Right atrium auricular region (tissue), 2 donors: ENCODE measurements at regions not wholly inside any gene's neighbourhood (a gene's known extent, or its start where the extent isn't known, plus 50 kb on each side); places are given as distances from the start of the nearest gene placed in this dataset.
"Not testable (repeated sequence)": the region's sequence is repeated elsewhere in the genome, so short reads cannot be mapped to it uniquely, and the experiment has no call there.

Source experiments
- DNase-seq: peaks from one replicate; pipeline ENCODE4 v3.0.0-alpha.2; 2019; ENCODE audit warnings: low spot score
- H3K27ac ChIP-seq, 2 donors: fragments of 200-600 bp; sonication (generic); 1 replicate in 1 of 2; 2 replicates in 1 of 2; pipeline ENCODE4 v1.5.1; 2016 to 2019
- H3K27me3 ChIP-seq, 2 donors: fragments of 200-600 bp; sonication (generic); one replicate each; pipeline versions ENCODE4 v1.5.1 to v1.6.0; 2017 to 2019
- H3K36me3 ChIP-seq: fragments of 200-600 bp; sonication (generic); one replicate; pipeline ENCODE4 v1.5.1; 2016
- H3K4me1 ChIP-seq, 2 donors: fragments of 200-600 bp; sonication (generic); one replicate each; pipeline versions ENCODE4 v1.5.1 to v1.6.0; 2017 to 2019
- H3K4me3 ChIP-seq, 2 donors: fragments of 200-600 bp; sonication (generic); 1 replicate in 1 of 2; 2 replicates in 1 of 2; pipeline ENCODE4 v1.5.1; 2017 to 2019; ENCODE audit warnings: mild to moderate bottlenecking in 1 of 2, moderate library complexity in 1 of 2
- H3K9me3 ChIP-seq, 2 donors: fragments of 200-600 bp; sonication (generic); one replicate each; pipeline ENCODE4 v1.5.1; 2019
- CTCF ChIP-seq, 2 donors: fragments of 200-600 bp; sonication (generic); IDR thresholded peaks; one replicate each; pipeline ENCODE4 v1.5.1; 2019; ENCODE audit warnings: antibody characterized with exemption in 2 of 2

- no peaks in the 10 kb centered on the region for H3K27me3 ChIP-seq
- no peaks in the 10 kb centered on the region for H3K4me1 ChIP-seq
- no peak overlapping the region for H3K27ac ChIP-seq
- no peaks in the 10 kb centered on the region for H3K9me3 ChIP-seq
- H3K36me3 ChIP-seq: no peaks in the 10 kb centered on the region
- no peak for TF ChIP-seq CTCF (IDR thresholded peaks at IDR 0.05)
- DNase-seq: no peak
- no peak overlapping the region for H3K4me3 ChIP-seq
Observed at GRCh38 chr22:22697377-22698117, 53.1 kb downstream of the GGTLC2 start.

- TF ChIP-seq CTCF (IDR thresholded peaks at IDR 0.05): no peak
- no peaks in the 10 kb centered on the region for H3K4me1 ChIP-seq
- DNase-seq: no peak
- no peak overlapping the region for H3K27ac ChIP-seq
- no peaks in the 10 kb centered on the region for H3K36me3 ChIP-seq
- H3K9me3 ChIP-seq: no peaks in the 10 kb centered on the region
- H3K4me3 ChIP-seq: no peak overlapping the region
- H3K27me3 ChIP-seq: no peaks in the 10 kb centered on the region
Observed at GRCh38 chr22:22698263-22698750, 53.9 kb downstream of the GGTLC2 start.

DNA sequence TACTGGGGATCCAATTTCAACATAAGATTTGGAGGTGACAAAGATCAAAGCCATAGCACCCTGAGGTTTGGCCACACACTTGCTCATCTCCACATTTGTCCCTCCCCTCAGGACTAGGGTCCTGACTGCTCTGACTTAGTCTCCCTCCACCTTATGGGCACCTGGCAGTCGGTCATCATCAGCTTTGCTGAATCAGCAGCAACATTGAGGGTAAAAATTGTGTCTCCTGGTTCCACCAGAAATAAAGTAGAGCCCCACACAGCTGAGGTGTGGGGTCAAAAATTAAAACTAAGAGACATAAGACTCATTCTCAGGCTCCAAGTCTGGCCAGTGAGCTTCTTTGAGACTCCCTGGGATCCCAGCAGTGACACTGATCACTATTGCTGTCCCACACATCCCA is 56.2 kb downstream of the GGTLC2 start:
- no peaks in the 10 kb centered on the region for H3K9me3 ChIP-seq
- no peaks in the 10 kb centered on the region for H3K27me3 ChIP-seq
- H3K4me3 ChIP-seq: no peak overlapping the region
- TF ChIP-seq CTCF (IDR thresholded peaks at IDR 0.05): no peak
- DNase-seq: no peak
- H3K4me1 ChIP-seq: no peaks in the 10 kb centered on the region
- H3K36me3 ChIP-seq: no peaks in the 10 kb centered on the region
- no peak overlapping the region for H3K27ac ChIP-seq

GRCh38 chr22:22701557-22701956 is 57.1 kb downstream of the GGTLC2 start:
- DNase-seq, H3K4me1 ChIP-seq, H3K4me3 ChIP-seq, H3K27me3 ChIP-seq, H3K9me3 ChIP-seq, H3K27ac ChIP-seq, H3K36me3 ChIP-seq: not testable (repeated sequence)

- no peaks in the 10 kb centered on the region for H3K27me3 ChIP-seq
- DNase-seq: no peak
Observed at GRCh38 chr22:22702237-22703202, 58.1 kb downstream of the GGTLC2 start.

More at GRCh38 chr22:22702237-22703202, 58.1 kb downstream of the GGTLC2 start:
- no peaks in the 10 kb centered on the region for H3K9me3 ChIP-seq
- H3K4me1 ChIP-seq: no peaks in the 10 kb centered on the region
- no peaks in the 10 kb centered on the region for H3K36me3 ChIP-seq
- no peak overlapping the region for H3K27ac ChIP-seq
- no peak for TF ChIP-seq CTCF (IDR thresholded peaks at IDR 0.05)
- H3K4me3 ChIP-seq: no peak overlapping the region
